ENCODE measurements at regions not wholly inside any gene's neighbourhood (a gene's known extent, or its start where the extent isn't known, plus 50 kb on each side); places are given as distances from the start of the nearest gene placed in this dataset.

- no peak for DNase-seq (ENCODE audit: low read depth)
- TF ChIP-seq CTCF (IDR thresholded peaks at IDR 0.05; ENCODE audit: insufficient read depth, low read length, poor library complexity, severe bottlenecking), result no peak
- Histone ChIP-seq H3K4me3 (ENCODE audit: low read depth, low read length) (no peak overlapping the region), H3K27me3 (ENCODE audit: control insufficient read depth, insufficient read depth, low read length) (no peaks in the 10 kb centered on the region), H3K36me3 (ENCODE audit: control insufficient read depth, insufficient read depth, low read length) (no peaks in the 10 kb centered on the region)
Measured at GRCh38 chr7:69411466-69411865, 186.8 kb upstream of the AUTS2 start.

- Histone ChIP-seq H3K4me3 (ENCODE audit: low read depth, low read length) (no peak overlapping the region), H3K27me3 (ENCODE audit: control insufficient read depth, insufficient read depth, low read length) (no peaks in the 10 kb centered on the region), H3K36me3 (ENCODE audit: control insufficient read depth, insufficient read depth, low read length) (no peaks in the 10 kb centered on the region)
- TF ChIP-seq CTCF (IDR thresholded peaks at IDR 0.05; ENCODE audit: insufficient read depth, low read length, poor library complexity, severe bottlenecking), result no peak
- no peak for DNase-seq (ENCODE audit: low read depth)
Measured at GRCh38 chr7:69412331-69413146, 185.7 kb upstream of the AUTS2 start.

- Histone ChIP-seq H3K27me3 (ENCODE audit: control insufficient read depth, insufficient read depth, low read length) (no peaks in the 10 kb centered on the region), H3K36me3 (ENCODE audit: control insufficient read depth, insufficient read depth, low read length) (no peaks in the 10 kb centered on the region), H3K4me3 (ENCODE audit: low read depth, low read length) (no peak overlapping the region)
- TF ChIP-seq CTCF (IDR thresholded peaks at IDR 0.05; ENCODE audit: insufficient read depth, low read length, poor library complexity, severe bottlenecking), result no peak
- no peak for DNase-seq (ENCODE audit: low read depth)
Measured at GRCh38 chr7:69414555-69414954, 183.7 kb upstream of the AUTS2 start.

GRCh38 chr7:69418869-69419670 lies 179.2 kb upstream of the AUTS2 start:
- H3K36me3 ChIP-seq (ENCODE audit: control insufficient read depth, insufficient read depth, low read length), result no peaks in the 10 kb centered on the region
- no peaks in the 10 kb centered on the region for H3K27me3 ChIP-seq (ENCODE audit: control insufficient read depth, insufficient read depth, low read length)
- no peak overlapping the region for H3K4me3 ChIP-seq (ENCODE audit: low read depth, low read length)
- no peak for TF ChIP-seq CTCF (IDR thresholded peaks at IDR 0.05; ENCODE audit: insufficient read depth, low read length, poor library complexity, severe bottlenecking)
- DNase-seq (ENCODE audit: low read depth), result no peak

GRCh38 chr7:69419934-69420333 lies 178.3 kb upstream of the AUTS2 start:
- Histone ChIP-seq H3K27me3 (ENCODE audit: control insufficient read depth, insufficient read depth, low read length) (no peaks in the 10 kb centered on the region), H3K4me3 (ENCODE audit: low read depth, low read length) (no peak overlapping the region), H3K36me3 (ENCODE audit: control insufficient read depth, insufficient read depth, low read length) (no peaks in the 10 kb centered on the region)
- no peak for DNase-seq (ENCODE audit: low read depth)
- no peak for TF ChIP-seq CTCF (IDR thresholded peaks at IDR 0.05; ENCODE audit: insufficient read depth, low read length, poor library complexity, severe bottlenecking)
